MG63 (cell line): ENCODE measurements at regions not wholly inside any gene's neighbourhood (a gene's known extent, or its start where the extent isn't known, plus 50 kb on each side); places are given as distances from the start of the nearest gene placed in this dataset.

Source experiments
- DNase-seq: peaks from one replicate; pipeline ENCODE4 v3.0.0-alpha.2; 2020
- H3K27me3 ChIP-seq: fragments of 250-450 bp; sonication (Bioruptor Pico); 2 replicates; pipeline ENCODE4 v1.5.1; 2020; ENCODE audit warnings: mild to moderate bottlenecking, moderate library complexity
- H3K36me3 ChIP-seq: fragments of 250-450 bp; sonication (Bioruptor Pico); 2 replicates; pipeline ENCODE4 v1.5.1; 2020; ENCODE audit warnings: mild to moderate bottlenecking, moderate library complexity
- H3K4me3 ChIP-seq: fragments of 250-450 bp; sonication (Bioruptor Pico); 2 replicates; pipeline ENCODE4 v1.5.1; 2020; ENCODE audit warnings: mild to moderate bottlenecking, moderate library complexity
- H3K9me3 ChIP-seq: fragments of 250-450 bp; sonication (Bioruptor Pico); 2 replicates; pipeline ENCODE4 v1.5.1; 2020; ENCODE audit warnings: mild to moderate bottlenecking, moderate library complexity

DNA sequence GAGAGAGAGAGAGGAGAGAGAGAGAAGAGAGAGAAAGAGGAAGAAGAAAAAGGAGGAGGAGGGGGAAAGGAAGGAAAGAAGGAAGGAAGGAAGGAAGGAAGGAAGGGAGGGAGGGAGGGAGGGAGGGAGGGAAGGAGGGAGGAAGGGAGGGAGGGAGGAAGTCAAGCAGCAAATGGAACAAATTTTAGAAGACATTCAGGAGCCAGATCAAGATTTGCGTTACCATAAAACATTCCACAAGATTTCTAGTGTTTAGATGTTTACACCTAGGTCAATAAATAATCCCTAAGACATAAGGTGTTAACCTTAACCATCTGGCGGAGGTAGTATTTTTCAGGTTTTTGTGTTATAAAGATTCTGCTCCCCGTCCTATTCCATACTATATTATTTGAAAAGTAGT, 1320.1 kb upstream of the PRMT6 start:
- no peak for DNase-seq

DNA sequence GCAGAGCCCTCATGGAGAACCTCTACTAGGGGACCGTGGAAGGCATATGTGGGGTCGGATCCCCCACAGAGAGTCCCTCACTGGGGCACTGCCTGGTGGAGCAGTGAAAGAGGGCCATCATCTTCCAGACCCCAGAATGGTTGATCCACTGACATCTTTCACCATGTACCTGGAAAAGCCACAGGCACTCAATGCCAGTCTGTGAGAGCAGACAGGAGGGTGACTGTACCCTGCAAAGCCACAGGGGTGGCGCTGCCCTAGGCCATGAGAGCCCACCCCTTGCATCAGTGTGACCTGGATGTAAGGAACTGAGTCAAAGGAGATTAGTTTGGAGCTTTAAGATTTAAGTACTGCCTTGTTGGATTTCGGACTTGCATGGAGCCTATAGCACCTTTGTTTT, 1276.7 kb upstream of the PRMT6 start:
- H3K27me3 ChIP-seq, result no peaks in the 10 kb centered on the region
- no peak for DNase-seq
- H3K9me3 ChIP-seq, result no peaks in the 10 kb centered on the region
- H3K4me3 ChIP-seq, result no peak overlapping the region
- H3K36me3 ChIP-seq, result no peaks in the 10 kb centered on the region

More for the DNA sequence above, 1320.1 kb upstream of the PRMT6 start:
- no peak overlapping the region for H3K4me3 ChIP-seq
- no peaks in the 10 kb centered on the region for H3K36me3 ChIP-seq
- H3K27me3 ChIP-seq, result no peaks in the 10 kb centered on the region; the same call in 1 of the 2 replicates
- no peaks in the 10 kb centered on the region for H3K9me3 ChIP-seq

DNA sequence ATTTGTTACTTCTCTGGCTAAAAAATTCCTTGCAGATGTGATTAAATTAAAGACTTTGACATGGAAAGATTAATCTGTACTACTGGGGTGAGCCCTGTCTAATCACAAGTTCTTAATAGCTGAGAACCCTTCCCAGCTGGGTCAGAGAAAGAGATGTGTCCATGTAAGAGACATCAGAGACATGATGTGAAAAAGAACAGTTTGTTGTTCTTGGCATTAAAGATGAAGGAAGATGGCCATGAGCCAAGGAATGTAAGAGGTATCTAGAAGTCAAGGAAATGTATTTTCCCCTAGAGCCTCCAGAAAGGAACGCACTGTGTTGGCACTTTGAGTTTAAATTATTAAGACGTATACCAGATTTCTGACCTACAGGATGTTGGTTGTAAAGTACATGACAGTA, 1271.5 kb upstream of the PRMT6 start:
- H3K36me3 ChIP-seq, result no peaks in the 10 kb centered on the region
- no peak for DNase-seq

DNA sequence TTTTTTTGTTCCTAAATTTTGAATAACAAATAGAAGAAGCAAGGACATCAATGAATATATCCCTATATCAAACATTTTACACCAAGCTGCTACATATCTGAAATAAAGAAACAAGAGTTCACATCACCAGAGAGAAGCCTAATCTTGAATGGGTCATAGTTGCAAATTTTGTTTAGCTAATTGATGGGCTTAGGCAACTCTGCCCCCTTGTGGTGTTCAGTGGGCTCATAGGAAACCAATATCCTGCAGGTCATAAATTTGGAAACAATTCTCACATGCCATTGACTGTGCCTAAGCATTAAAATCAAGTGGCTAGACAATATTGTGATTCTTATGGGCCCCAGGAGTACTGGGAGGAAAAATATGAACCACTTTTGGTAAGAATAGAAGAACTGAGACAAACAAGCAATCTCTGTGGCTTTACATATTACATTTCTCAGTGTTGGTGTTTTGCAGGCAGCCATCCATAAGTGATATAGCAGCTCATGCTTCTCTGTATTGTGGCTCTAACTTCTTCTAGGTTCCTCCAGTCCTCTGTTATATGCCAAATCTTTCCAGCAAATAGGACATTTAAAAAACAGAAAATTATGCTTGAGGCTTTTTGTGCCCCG, 1262.8 kb upstream of the PRMT6 start:
- Histone ChIP-seq H3K4me3 (no peak overlapping the region), H3K36me3 (no peaks in the 10 kb centered on the region), H3K9me3 (no peaks in the 10 kb centered on the region), H3K27me3 (no peaks in the 10 kb centered on the region)
- DNase-seq, result peak; percentile 6

More for the DNA sequence above, 1271.5 kb upstream of the PRMT6 start:
- H3K27me3 ChIP-seq, result no peaks in the 10 kb centered on the region
- H3K4me3 ChIP-seq, result no peak overlapping the region
- H3K9me3 ChIP-seq, result no peaks in the 10 kb centered on the region

DNA sequence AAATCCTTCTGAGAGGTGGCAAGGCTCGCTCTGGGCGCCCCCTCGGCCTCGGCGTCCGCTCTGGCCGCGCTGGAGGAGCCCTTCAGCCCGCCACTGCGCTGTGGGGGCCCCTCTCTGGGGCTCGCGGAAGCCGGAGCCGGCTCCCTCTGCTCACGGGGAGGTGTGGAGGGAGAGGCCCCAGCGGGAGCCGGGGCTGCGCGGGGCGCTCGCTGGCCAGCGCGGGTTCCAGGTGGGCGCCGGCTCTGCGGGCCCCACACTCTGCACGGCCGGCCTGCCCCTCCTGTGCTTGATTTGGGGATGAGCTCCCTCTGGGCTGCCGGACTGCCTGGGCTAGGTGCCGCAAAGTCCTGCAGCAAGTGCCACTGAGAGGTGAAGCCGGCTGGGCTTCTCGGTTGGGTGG, 1260.7 kb upstream of the PRMT6 start:
- DNase-seq, result no peak
- Histone ChIP-seq H3K4me3 (no peak overlapping the region), H3K9me3 (no peaks in the 10 kb centered on the region), H3K27me3 (no peaks in the 10 kb centered on the region), H3K36me3 (no peaks in the 10 kb centered on the region)

DNA sequence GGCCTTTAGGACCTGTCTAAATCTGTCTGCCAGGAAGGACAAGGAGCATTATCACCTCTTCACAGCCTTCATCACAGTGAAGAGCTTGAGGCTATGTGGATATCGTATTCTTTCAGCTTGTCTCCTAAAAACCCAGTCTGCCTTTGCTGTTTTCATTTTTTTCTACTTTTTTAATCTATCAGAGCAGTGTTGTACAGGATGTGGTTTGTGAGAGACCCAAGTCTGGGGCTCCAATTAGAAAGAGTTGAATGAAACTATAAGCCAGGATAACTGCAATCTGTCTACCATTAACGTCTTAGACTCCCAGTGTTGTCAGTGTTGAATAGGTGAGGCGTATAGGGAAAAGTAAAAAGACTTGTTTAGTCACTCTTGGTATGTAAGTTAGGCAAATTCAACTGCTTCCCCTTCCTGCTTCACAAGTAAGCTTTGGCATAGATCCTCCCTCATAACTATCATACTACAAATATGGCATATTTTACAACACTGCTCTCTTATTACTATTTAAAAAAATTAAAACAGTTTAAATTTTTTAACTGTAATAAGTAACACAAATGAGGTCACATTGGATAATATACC, 1225.8 kb upstream of the PRMT6 start:
- DNase-seq, result no peak
- Histone ChIP-seq H3K9me3 (no peaks in the 10 kb centered on the region), H3K27me3 (no peaks in the 10 kb centered on the region), H3K36me3 (no peaks in the 10 kb centered on the region), H3K4me3 (no peak overlapping the region)

DNA sequence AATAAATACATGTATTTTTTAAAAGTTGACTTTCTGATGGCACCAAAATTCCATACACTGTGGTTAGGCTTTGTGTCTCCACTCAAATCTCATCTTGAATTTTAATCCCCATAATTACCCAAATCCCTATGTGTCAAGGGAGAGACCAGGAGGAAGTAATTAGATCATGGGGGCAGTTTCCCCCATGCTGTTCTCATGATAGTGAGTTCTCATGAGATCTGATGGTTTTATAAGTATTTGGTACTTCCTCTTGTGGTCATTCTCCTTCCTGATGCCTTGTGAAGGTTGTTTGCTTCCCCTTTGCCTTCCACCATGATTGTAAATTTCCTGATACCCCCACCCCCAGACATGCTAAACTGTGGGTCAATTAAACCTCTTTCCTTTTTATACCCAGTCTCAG, 1218.4 kb upstream of the PRMT6 start:
- Histone ChIP-seq H3K27me3 (no peaks in the 10 kb centered on the region), H3K36me3 (no peaks in the 10 kb centered on the region), H3K9me3 (no peaks in the 10 kb centered on the region), H3K4me3 (no peak overlapping the region)
- no peak for DNase-seq

DNA sequence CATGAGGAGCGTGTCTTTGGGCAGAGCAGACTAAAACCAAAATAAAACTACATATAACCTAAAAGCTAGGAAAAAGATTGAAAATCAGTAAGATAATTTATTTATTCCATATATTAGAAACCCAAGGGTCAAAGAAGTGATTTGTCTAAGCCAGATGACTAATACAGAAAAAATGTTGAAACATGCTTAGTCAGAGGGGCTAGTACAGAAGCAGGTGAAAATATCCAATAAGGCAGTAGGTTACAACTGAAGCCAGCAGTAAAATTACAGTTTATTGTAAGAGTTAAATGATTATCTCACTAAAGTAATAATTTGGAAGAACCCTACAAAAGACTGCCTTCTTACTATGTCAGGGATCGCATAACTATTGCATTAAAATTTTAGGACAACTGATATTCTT, 1190.9 kb upstream of the PRMT6 start:
- no peaks in the 10 kb centered on the region for H3K27me3 ChIP-seq
- H3K4me3 ChIP-seq, result no peak overlapping the region
- DNase-seq, result no peak
- no peaks in the 10 kb centered on the region for H3K9me3 ChIP-seq
- no peaks in the 10 kb centered on the region for H3K36me3 ChIP-seq

DNA sequence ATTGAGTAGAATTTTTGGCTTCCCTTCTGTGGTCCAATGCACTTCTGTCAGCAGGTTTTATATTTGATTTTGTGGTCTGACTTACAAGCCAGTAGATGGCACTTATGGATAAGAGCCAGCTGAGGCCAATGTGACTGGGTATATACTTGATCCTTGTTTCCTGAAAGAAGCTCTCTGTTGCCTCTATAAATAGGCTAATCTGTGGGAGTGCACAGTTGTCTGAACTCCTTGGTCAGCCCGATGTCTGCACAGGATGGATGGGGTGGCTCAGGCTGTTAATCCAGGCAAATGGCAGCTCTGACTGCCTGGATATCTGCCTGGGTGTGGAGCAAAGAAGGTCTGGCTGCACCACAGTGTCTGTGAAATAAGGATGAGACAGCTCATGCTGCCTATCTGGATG, 1183.7 kb upstream of the PRMT6 start:
- no peaks in the 10 kb centered on the region for H3K27me3 ChIP-seq
- H3K4me3 ChIP-seq, result no peak overlapping the region
- DNase-seq, result no peak
- no peaks in the 10 kb centered on the region for H3K36me3 ChIP-seq
- H3K9me3 ChIP-seq, result no peaks in the 10 kb centered on the region

DNA sequence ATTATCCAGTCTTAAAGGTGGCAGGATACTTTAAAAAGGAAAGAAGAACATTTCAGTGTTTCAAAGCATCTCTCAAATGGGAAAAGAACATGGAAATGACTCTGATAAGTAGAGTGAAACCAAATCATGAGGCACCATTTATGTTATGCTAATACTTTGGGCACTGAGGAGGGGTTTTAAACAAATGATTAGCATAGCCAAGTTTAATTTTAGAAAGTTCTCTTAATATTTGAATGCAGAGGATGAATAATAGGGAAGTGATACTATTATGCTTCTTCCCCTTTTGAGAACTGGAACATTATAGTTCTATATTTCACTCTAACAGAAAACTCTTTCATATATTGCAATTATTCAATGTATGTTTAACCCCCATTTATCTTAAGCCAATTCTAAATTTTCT, 1181.9 kb upstream of the PRMT6 start:
- Histone ChIP-seq H3K4me3 (no peak overlapping the region), H3K27me3 (no peaks in the 10 kb centered on the region), H3K9me3 (no peaks in the 10 kb centered on the region), H3K36me3 (no peaks in the 10 kb centered on the region)
- no peak for DNase-seq

DNA sequence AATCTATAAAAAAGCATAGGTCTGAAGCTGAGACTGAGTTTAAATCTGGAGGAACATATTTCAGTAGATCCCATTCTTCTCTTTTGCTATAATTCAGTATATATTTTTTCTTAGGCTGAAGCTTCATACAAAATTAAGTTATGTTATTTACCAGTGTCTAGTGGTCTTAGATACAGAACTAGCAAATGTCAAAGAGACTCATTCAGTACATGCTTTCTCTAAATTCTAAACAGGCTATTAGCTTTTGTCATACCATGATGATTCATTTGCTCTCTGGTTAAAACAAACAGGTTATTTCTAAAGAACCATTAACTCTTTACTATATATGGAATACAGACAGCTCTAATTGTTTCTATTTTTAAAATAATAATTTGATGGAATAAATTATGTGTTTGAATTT, 1170.2 kb upstream of the PRMT6 start:
- no peak overlapping the region for H3K4me3 ChIP-seq
- H3K9me3 ChIP-seq, result no peaks in the 10 kb centered on the region
- DNase-seq, result no peak
- H3K27me3 ChIP-seq, result no peaks in the 10 kb centered on the region
- no peaks in the 10 kb centered on the region for H3K36me3 ChIP-seq

DNA sequence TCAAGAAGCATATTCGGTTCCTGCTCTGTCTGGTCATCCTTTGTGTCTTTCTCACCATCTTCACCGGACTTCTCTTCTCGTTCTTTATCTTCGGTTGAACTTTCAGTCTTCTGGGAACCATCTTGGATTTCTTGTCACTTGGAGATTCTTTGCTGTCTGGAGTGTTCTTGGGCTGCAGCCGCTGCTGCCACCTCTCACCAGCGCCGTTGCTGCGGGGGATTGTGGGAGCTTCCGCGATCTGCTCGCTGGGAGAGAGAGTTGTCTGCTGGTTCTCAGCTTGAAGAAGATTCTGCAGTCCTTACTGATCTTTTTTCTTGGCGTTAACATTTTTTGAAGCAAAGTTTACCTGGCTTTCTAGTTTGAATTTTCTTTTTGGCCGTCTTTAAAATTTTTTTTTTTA, 1165.2 kb upstream of the PRMT6 start:
- no peaks in the 10 kb centered on the region; the same call in 1 of the 2 replicates for H3K9me3 ChIP-seq
- no peak for DNase-seq
- H3K27me3 ChIP-seq, result no peaks in the 10 kb centered on the region
- no peak overlapping the region for H3K4me3 ChIP-seq
- H3K36me3 ChIP-seq, result no peaks in the 10 kb centered on the region

DNA sequence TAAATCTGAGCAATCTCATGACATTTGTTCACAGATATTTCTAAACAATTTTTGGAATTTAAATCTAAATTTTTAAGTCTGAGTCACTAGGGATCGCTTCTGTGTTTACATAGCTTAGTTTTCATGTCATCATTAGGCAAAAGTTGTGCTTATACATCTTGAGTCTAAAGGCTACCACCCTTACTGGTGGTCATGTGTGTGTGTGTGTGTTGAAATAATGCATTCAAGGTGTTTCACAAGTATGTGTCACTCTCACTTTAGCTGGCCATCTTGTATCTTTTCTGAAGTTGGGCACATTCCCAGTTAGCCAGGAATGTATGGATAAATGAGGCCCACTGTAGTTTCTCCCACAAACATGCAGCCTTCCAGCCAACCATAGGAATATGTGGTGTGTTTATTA, 1162.5 kb upstream of the PRMT6 start:
- Histone ChIP-seq H3K27me3 (no peaks in the 10 kb centered on the region), H3K9me3 (no peaks in the 10 kb centered on the region; the same call in 1 of the 2 replicates), H3K4me3 (no peak overlapping the region), H3K36me3 (no peaks in the 10 kb centered on the region)
- peak; percentile 20 for DNase-seq

DNA sequence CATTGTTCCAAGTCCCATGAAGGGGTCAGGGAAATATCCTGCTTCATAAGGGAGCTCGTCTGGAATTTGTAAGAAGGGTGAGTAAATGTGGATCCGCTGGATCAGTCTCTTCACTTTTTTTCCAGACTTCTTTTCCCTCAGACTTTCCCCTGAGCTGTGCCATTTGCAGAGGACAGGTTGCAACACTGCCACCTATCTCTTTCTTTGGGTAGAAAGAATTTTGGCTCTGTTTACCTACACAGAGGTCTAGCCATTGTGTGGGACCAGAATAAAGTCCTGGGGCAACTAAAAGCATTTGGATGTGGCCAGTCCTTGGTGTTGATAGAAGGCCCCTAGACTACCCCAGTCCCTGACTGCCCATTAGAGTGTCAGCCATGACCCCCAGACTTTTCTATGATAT, 1146.7 kb upstream of the PRMT6 start:
- no peak for DNase-seq
- H3K4me3 ChIP-seq, result no peak overlapping the region
- H3K27me3 ChIP-seq, result no peaks in the 10 kb centered on the region
- no peaks in the 10 kb centered on the region for H3K36me3 ChIP-seq
- H3K9me3 ChIP-seq, result no peaks in the 10 kb centered on the region

DNA sequence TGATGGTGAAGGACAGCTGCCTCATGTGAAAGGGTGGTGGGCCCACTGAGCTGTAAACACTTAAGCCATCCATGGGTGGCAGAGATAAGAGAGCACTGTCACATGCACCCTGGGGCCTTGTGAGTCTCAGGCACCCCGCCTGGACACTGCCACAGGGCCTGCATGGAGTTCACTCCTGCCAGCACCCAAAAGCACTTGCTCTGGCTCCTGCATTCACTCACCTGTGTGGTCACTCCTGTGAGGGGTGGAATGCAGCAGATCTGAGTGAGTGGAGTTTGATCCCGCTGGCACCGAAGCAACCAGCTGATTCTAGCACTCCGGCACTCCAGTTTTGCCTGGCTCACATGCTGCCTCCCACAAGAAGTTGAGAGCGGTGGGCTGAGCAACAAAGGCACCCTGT, 1142.1 kb upstream of the PRMT6 start:
- Histone ChIP-seq H3K9me3 (no peaks in the 10 kb centered on the region), H3K4me3 (no peak overlapping the region), H3K36me3 (no peaks in the 10 kb centered on the region), H3K27me3 (no peaks in the 10 kb centered on the region)
- no peak for DNase-seq

DNA sequence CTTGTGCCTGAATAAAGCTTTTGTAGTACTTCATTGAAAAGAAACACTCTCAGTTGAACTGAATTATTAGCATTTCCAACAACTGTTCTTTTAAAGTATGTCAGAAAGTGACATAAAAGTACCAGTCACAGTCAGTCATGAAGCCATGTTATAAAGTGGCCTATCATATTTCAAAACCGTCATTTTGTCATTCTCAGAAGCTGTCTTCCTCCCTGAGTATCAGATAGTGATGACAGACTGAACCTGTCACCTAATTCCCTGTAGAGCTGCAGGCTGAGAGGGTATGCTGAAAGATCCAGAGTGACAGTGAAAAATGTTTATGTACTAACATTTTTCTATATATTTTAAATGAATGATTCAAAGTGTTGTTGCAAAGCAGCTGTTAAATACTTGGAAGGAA, 1121.7 kb upstream of the PRMT6 start:
- Histone ChIP-seq H3K9me3 (no peaks in the 10 kb centered on the region), H3K27me3 (no peaks in the 10 kb centered on the region), H3K4me3 (no peak overlapping the region), H3K36me3 (no peaks in the 10 kb centered on the region)
- DNase-seq, result no peak

DNA sequence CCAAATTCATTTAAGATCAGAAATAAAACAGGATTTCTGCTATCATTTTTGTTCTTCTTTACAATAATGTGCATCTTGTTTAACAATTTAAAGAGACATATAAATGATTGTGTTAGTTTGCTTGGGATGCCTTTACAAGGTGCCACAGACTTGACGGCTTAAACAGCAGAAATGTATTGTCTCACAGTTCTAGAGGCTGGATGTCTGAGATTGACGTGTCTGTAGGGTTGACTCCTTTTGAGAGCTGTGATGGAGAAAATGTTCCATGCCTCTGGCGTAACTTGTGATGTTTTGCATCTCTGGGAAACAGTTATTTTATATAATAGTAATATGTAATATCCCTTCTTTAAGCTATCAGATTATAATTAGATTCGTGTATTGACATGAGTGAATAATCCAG, 1091.6 kb upstream of the PRMT6 start:
- H3K4me3 ChIP-seq, result no peak overlapping the region
- H3K36me3 ChIP-seq, result no peaks in the 10 kb centered on the region
- H3K9me3 ChIP-seq, result no peaks in the 10 kb centered on the region
- no peaks in the 10 kb centered on the region for H3K27me3 ChIP-seq
- DNase-seq, result no peak

DNA sequence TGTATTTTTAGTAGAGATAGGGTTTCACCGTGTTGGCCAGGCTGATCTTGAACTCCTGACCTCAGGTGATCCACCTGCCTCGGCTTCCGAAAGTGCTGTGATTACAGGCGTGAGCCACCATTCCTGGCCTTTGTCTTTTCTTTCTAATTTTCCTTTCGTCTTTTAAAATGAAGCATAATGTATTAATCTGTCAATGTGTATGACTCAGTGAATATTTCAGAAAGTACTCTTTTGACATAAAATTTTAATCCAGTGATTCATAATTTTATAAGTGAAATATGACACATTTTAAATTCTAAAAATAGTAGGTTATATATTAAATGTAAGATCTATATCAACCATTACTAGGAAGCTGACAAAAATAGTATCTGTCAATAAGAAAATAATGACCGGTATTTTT, 1059.0 kb upstream of the PRMT6 start:
- no peaks in the 10 kb centered on the region for H3K36me3 ChIP-seq
- no peaks in the 10 kb centered on the region for H3K9me3 ChIP-seq
- H3K27me3 ChIP-seq, result no peaks in the 10 kb centered on the region
- H3K4me3 ChIP-seq, result no peak overlapping the region
- DNase-seq, result no peak
